Limb (tissue), 2 donors: ENCODE measurements at regions not wholly inside any gene's neighbourhood (a gene's known extent, or its start where the extent isn't known, plus 50 kb on each side); places are given as distances from the start of the nearest gene placed in this dataset.

ENCODE experiments used
- DNase-seq, 2 donors: peaks; one replicate each; pipeline ENCODE4 v3.0.0-alpha.2; 2016; ENCODE audit errors: extremely low spot score in 2 of 2

DNA sequence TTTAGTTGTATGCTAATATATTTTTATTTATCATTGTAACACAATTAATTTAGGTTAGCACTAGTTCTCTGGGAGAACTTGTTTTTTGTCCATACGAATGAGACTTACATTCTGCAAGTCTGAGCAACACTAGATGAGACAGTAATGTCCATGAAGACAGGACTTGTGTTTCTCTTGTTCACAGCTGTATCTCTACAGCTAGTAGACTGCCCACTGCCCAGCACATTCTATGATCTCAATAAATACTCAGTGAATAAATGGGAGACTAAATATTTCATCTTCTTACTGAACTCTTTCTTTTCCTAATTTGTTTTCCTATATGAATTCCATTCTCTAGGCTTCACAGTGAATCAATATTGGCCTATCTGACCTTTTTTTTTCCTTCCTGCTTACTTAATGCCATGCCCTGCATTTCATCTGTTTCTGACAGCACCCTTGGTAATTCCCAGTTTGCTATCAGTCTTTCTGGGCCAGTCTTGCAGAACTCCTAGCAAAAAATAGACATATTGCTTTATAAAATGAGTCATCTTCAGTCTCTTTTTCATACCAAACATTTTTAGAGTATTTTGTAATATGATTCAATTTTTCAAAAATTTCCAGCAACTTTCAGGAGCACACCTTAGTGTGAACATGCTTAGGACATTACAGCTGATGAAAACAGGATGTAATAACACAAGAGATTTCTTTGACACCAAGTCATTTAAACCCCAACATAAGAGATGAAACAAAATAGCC is 185.5 kb upstream of the ATP2B1 start:
- DNase-seq: no peak

- DNase-seq: no peak
These were observed 183.8 kb upstream of the ATP2B1 start for GRCh38 chr12:89892436-89892835.

DNA sequence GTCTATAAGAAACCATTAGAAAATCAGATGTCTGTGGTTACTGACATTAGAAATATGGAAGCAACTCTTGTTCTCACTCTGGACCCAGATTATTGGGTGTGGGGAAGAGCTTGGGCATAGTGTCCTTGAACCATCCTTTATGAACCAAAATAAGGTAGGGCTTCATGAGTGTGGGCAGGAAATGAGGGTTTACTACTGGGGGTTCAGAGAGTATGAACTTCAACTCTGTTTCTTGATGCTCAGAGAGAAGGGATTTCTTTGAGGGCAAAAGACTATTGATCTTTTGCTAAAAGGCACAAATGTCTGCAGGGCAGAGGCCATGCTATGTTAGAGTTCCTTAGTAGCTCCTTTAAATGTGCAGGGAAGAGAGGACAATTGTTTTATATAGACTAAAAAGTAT is 183.3 kb upstream of the ATP2B1 start:
- DNase-seq: no peak

DNA sequence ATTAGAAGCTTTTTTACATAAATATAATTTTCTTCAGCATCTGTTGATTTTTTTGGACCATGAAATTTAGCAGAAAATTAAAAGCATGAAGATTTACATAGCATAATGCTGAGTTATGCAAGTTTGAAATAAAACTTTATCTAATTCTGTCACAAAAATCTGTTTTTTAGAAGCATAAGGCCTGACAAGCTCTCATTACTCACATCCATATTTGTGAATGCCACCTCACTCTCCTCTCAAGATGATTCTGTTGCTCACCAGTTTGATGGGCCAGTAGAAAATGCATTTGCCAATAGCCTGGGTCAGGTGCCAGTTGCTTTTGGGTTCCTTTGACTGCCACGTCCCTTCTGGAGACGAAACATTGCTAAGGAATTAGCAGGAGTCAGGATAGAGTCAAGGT is 181.5 kb upstream of the ATP2B1 start:
- no peak for DNase-seq

- DNase-seq: no peak
These were observed 180.4 kb upstream of the ATP2B1 start for GRCh38 chr12:89889062-89889461.

DNA sequence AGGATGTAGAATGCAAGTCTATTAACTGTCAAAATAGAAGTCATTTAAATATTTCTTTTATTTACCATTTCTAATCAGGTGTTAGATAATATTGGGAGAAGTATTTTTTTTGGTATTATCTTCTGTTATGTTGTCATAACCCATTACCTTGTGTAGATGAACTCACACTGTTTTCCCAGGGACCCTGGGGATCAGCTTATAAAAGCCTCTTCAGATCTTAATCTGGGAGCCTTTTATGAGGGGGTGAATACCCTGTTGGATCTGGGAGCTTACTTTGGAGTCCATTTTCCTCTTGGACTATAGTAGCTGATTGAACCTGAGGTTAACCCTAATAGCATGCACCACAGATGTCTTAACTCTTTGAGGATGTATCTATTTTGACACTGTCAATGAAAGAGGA is 176.3 kb upstream of the ATP2B1 start:
- no peak for DNase-seq

DNA sequence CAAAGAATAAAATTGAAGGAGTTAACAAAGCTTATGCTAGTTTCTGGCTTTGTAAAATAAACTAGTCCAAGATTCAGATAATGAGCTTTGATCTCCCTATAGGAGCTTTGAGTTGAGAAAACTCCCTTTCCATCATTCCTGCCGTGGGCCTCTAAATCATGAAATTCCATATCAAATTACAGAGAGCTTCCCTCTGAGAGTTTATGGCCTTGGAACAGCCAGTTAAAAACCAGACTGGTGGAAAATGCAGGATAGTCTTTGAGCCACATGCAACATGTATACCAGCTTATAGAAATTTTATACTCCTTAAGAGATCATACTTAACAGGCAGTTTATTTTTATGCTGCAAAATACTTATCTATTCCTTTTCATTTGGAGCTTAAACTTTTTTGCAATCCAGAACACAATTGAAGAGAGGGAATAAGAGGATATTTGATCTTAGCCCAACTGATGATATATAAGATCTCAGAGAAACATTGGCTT is 175.8 kb upstream of the ATP2B1 start:
- peak in 1 of 2 donors; percentile 66 for DNase-seq

DNA sequence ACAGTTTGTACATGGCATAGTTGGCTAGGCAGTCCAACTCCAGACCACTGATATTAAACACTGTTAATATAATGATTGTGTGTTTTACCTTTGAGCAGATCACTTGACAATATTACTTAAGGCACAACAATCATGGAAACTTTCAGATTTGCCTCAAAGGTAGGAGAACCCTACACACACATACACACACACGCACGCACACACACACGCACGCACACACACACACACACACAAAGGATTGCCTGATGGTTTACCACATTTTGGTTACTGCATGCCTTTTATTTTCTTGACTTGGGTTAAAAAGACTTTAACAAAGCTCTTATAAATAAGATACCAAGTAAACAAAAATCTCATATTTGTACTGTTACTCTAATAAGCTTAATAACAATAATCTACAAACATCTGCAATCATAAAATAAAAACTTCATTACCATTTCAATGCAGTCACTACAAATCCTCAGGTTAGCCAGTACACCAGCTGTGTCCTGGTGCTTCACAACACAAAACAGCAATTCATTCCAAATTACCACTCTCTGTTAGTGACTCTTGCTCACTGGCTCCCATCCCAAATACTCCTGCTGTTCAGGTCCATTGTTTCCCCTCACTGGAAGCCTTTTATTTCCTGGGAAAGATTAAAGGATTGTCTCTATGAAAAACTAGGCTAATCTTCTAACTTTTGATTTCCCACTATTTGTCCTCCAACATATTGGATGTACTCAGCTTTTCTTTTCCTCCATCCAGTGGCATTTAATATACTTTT is 175.2 kb upstream of the ATP2B1 start:
- DNase-seq: peak in 1 of 2 donors; percentile 57

- DNase-seq: no peak
These were observed 174.2 kb upstream of the ATP2B1 start for GRCh38 chr12:89882792-89883191.

GRCh38 chr12:89882050-89882449 is 173.4 kb upstream of the ATP2B1 start:
- DNase-seq: no peak

DNA sequence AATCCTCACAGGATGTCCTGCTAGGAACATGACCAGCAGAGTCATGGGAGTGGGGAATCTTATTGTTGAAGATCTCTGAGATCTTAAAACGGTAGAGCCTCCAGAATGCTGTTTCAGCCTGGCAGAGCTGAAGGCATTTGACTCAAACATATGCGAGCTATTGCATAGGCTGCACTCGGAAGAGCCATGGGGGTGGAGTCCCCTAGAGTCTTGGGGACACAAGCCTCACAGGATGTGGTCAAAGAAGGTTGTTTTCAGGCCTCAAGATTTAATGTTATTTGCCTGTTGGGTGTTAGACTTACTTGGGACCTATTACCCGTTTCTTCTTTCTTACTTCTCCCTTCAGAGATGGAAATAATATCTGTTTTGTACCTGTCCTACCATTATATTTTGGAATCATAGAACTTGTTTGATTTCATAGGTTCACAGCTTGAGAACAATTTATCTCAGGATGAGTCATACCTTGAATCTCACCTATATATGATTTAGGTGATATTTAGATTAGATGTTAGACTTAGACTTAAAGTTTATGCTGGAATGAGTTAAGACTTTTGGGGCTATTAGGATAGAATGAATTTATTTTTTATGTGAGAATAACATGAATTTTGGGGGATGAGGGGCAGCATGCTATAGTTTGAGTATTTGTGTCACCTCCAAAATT is 172.2 kb upstream of the ATP2B1 start:
- DNase-seq: no peak

GRCh38 chr12:89879766-89880165 is 171.1 kb upstream of the ATP2B1 start:
- DNase-seq: no peak

GRCh38 chr12:89878950-89879349 is 170.3 kb upstream of the ATP2B1 start:
- DNase-seq: no peak

DNA sequence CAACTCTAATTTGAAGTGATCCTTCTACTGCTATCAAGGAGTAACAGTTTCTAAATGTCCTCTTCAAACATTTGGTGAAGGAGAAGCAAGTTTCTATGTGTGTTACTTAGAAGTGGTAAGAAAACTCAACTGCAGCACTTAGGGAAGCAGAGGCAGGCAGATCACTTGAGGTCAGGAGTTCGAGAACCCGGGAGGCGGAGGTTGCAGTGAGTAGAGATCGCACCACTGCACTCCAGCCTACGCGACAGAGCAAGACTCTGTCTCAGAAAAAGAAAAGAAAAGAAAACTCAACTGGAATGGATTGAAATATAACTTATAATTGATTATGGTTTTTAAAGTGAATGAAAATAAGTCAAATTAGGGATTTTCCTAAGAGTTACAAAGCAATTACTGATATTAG is 169.7 kb upstream of the ATP2B1 start:
- no peak for DNase-seq

DNA sequence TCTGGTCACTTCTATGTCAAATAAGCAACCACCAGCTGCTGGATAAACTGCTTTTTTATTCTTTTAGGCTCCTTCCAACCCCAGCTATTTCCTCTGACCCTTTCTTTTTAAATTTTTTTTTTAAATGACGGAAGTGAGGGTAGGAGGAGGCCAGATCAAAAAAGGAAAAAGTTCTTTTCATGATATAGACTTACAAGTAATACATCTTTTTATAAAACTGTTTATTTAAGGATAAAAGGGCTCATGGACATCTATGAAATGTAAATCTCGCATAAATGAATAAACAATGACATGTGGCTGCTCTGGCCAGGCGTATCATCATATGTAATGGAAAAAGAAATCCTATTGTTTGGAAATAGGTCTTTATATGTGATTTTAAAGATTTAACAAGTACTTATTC is 169.0 kb upstream of the ATP2B1 start:
- DNase-seq: no peak

DNA sequence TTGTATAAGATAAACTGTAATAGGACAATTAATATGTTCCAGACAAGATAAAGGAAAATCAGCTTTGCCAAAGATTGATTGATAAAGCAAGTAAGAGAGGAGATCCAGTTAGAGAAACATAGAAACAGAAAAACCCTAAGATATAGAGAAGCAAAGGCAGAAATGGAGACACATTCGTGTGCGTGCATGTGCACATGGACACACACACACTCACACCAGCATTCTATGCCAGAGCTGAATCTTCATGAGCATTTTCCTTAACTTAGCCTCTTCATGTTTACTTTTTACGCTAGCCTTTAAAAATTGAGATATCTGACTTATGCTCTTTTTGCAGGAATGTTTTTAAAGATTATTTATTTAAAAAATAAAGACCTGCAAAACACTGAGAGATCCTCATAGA is 168.5 kb upstream of the ATP2B1 start:
- DNase-seq: no peak

GRCh38 chr12:89875809-89876208 is 167.2 kb upstream of the ATP2B1 start:
- no peak for DNase-seq

- DNase-seq: no peak
These were observed 166.6 kb upstream of the ATP2B1 start for GRCh38 chr12:89875225-89875624.

- peak in 1 of 2 donors; percentile 39 for DNase-seq
These were observed 165.5 kb upstream of the ATP2B1 start for GRCh38 chr12:89874146-89874545.

DNA sequence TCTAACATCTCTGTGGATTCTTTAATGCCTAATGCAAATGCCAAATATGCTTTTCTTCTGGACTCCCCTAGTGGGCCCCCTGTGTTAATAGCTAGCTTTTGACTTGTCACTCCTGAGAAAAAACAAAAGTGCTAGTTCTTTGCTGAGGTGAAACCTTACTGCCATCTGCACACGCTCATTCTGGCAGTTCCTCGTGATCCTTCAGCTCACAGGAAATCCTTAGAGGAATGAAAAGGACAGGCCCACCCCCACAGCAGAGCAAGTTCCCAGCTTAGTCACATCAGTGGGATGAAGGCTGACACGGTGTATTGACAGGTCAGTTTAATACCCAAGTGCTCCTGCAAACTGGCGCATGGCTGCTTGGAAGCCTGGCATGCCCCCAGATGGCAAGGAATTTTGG is 165.1 kb upstream of the ATP2B1 start:
- no peak for DNase-seq

- DNase-seq: no peak
These were observed 164.4 kb upstream of the ATP2B1 start for GRCh38 chr12:89872922-89873630.
